ENCODE measurements at regions not wholly inside any gene's neighbourhood (a gene's known extent, or its start where the extent isn't known, plus 50 kb on each side); places are given as distances from the start of the nearest gene placed in this dataset.

DNA sequence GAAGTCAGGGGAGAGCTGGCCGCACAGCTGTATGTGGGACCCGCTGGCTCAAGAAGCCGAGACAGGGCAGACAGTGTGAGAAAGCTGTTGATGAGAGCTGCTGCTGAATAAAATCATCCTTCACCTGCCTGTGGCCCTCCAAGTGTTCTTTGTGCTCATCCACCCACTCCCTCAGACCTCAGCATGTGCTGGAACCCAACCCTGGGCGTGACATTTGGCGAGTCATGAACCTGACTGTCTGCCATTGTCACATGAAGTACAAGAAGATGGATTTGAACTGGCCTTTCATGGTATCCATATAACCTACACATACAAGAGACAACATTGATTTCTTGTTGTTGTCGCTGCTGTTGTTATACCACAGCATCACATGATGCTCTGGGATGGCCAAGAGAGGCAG is 139.7 kb upstream of the PLCXD3 start:
- TF ChIP-seq POLR2A (IDR thresholded peaks at IDR 0.05) (no peak), CTCF (IDR thresholded peaks at IDR 0.05 in 8 of 11, conservative IDR thresholded peaks at IDR 0.05 in 3 of 11) (no peak), POLR2AphosphoS5 (IDR thresholded peaks at IDR 0.05) (no peak)

All from spleen (tissue), 7 donors.